Right lung (tissue), 2 donors: ENCODE measurements at regions not wholly inside any gene's neighbourhood (a gene's known extent, or its start where the extent isn't known, plus 50 kb on each side); places are given as distances from the start of the nearest gene placed in this dataset.
"Not testable (repeated sequence)": the region's sequence is repeated elsewhere in the genome, so short reads cannot be mapped to it uniquely, and the experiment has no call there.

Experiments used
- DNase-seq, 2 donors: peaks; one replicate each; pipeline ENCODE4 v3.0.0-alpha.2; 2013

DNA sequence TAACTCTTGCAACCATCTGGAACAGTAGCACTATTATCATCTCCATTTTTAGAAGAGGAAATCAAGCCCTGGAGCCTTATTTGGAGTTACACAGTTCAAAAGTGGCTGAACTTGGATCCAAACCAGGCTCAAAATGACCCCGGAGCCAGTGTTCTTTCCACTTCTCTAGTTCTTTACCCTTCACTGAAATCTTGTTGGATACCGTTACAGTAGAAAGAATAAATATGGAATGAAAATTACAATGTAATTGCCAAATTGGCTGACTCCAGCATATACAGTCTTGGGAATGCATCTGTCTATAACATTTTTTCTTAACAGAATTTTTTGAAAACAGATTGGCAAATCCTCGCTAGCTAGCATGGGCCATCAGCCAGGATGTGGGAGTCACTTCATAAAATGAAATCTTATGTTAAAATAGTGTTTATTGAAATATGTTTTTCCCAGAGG, 261.4 kb downstream of the CTH start:
- DNase-seq, result peak; percentile 65 to 67

DNA sequence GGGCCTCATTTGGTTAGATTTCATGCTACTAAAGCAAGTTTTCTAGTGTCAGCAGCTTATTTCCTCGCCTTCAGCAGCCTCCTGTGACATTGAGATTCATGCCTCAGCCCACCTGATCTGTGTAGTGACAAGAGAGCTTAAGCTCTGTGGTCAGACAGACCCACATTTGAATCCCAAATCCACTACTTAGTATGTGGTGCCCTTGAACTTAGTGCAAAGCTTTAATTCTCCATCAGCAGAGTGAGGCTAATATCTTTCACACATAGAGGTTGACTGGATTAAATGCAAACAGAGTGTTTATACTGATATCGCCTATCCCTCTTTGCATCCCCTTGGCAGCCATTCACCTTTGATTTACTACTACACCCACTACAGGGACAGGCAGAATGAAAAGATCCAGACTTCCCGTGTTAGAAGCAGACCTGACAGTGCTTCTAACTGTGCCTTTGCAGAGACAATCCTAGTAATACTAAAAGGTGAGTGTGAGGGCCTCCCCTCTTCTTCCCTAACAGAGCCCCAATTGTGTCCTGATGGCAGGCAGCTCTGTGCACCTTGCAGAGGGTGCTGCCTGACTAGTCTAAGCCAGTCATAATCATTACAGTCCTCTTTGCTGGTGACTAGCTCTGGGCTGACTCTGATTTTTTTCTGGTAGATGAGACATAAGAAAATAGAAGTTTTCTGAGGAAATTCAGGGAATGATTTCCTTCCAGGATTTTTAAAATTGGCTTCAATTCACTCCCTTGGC, 264.0 kb downstream of the CTH start:
- no peak for DNase-seq

DNA sequence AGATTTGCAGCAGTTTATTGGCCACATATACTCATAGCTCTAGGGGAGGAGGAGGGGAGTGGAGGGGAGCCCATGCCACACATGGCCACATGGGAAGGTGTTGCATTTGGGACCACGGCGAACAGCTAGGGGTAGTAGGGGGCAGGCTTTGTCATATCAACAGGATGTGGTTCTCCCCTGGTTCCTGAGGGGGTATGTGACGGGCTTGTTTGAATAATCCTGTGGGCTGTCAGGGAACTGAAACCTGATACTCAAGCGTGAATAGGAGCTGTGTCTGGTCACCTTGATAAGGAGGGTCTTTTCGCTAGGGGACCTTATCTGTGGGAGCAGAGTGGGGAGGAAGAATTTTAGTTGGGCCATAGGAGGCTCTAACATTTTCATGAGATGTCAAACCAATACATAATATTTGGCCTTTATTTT, 264.7 kb downstream of the CTH start:
- DNase-seq, result no peak

DNA sequence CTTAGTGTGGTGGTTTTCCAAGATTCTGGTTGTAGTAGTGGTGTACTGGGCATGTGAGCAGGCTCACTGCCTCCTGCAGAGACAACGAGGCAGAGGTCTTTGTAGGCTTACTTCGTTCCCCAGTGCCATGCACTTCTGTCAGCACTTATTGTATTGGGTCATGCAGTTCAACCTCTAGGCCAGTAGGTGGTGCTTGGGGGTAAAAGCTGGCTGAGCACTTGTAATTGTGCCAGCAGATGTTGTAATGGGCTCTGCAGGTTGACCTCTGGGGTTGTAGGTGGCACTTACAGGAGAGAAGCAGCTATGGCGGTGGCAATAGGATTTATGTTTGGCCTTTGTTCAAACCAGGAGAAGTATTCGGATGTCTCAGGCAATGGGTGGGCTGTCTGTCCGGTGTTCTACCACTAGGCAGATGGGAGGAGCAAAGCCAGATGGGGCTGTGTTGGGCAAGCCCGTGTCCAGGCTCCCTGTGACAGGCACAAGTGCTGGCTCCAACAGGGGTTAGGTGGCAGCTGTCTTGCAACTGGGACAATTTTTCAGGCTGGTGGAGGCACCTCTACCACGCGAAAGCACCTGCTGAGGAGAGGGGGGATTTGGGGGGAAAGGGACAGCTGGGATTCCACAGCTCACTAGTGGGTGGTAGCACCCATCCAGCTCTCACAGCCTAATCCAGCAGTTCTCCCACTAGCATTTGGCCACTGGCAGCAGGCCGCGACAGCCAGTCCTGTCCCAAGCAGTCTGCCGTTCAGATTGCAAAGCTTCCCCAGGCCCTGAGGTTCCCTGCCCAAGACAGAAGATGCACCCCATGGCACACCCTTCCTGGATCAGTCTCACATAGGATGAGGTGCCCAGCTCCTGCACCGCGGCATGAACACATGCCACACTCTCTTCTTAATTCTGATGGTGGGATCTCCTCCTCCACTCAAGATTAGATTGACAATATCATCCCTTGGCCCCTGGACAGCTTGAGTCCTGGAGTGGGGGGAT, 274.5 kb downstream of the CTH start:
- DNase-seq, result no peak

DNA sequence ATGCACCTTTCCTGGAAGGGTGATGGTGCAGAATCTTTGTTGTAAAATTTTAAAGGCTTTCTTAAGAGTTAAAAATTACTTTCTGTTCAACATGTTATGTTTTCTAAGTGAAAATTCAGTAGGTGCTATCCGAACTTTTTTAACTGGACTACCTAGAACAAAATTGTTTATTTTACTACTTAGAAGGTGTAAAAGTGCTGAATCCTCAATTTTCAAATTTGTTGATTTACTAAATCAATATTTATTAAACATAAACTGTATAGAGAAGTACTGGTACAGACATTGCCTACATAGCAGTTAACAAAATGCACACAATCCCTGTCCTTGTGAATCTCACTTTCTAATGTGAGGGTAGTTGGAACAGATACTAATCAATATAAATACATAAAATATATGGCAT, 277.5 kb downstream of the CTH start:
- no peak for DNase-seq

DNA sequence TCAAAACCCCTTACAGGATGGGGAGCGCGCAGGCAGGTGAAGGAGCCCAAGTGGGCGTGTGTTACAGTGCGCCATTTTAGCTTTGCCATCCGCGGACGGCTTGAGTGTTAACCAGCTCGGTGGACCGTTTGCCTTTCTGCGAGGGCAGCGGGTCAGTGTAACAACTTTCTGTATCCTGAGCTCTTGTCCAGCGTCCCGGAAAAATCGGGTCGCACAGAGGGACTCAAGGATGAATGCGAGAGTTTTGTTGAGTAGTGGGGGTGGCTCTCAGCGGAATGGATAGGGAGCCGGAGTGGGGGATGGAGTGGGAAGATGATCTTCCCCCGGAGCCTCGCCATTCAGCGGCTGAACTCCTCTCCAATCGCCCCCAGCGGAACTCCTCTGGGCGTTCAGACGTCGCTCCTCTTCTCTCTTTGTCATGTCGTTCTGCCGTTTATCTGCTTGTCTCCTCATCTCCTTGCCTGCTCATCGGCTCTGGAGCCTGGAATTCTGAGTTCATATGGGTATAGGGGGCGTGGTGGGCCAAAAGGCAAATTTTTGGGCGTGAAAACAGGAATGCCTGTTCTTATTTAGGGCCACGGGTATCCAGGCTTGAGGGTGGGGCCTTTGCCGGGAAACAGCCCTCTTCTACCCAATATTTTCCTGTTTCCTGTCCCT, 295.4 kb downstream of the CTH start:
- peak in 1 of 2 donors; percentile 14 for DNase-seq

DNA sequence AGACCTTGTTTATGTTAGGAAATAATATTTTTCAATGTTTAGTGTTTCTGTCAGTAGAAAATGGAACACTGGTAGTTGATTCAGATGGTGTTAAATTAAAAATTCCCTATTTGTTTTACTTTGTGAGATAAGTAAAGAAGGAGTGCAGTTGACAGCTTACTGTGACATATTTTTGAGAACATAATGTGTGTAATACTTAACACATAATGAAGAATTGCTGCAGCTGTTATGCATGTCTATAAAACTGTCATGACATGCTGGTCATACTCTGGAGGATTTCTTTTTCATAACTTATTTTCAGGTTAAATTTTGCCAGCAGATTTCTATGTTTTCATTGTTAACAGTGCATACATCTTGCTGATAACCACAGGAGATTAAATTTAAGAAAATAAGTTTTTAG, 296.1 kb downstream of the CTH start:
- DNase-seq, result no peak

DNA sequence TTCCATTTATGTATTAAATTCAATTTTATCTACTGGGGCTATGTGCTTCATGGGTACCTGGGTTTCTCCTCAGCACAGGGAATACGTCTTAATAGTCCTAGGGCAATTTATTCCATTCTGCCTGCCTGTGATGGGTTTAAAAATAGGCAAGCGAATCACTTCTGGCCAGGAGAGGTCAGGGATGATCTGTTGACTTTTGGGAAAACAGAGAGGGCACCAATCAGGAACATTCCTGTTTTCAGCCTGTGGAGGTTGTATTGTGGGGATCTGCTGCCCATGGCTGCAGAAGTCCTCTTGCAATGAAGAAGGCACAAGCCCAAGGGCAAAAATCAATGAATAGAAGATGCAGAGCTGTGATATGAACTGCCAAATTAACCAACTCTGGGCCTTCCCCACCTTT, 303.1 kb downstream of the CTH start:
- no peak for DNase-seq

DNA sequence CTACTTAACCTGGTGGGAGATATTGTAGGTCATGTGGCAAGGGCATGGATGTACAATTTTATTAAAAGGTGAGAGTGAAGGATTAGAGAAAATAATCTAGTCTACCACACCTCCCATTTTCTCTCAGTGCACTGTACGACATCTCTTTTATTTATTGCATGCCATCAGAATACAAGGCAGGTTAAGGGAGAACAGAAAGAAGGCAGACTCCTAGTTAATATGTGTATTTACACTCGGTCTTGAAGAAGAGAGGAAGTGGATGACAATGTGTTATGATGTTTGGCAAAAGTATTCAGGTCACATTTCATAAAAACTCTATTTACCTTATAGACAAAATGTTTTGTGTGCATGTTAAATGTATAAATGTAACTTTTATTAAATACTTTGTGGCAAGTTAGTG, 306.1 kb downstream of the CTH start:
- DNase-seq, result no peak

DNA sequence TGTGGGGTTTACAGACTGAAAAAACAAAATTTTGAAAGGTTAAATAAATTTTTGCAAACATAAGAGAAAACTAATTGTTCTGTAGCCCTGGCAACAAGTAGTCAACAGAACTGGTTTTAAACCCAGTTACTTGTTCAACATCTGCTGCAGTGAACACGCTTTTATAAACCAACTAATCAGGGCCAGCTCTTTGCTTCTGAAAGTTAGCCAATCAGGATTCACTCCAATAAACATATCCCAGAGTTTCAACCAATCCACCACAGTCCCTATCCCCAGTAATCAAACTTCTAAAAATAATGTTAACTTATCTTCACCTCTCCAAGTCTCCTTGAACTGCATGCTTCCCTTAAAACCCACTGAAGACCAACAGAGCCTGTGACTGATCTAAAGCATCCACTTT, 306.6 kb downstream of the CTH start:
- DNase-seq, result no peak

DNA sequence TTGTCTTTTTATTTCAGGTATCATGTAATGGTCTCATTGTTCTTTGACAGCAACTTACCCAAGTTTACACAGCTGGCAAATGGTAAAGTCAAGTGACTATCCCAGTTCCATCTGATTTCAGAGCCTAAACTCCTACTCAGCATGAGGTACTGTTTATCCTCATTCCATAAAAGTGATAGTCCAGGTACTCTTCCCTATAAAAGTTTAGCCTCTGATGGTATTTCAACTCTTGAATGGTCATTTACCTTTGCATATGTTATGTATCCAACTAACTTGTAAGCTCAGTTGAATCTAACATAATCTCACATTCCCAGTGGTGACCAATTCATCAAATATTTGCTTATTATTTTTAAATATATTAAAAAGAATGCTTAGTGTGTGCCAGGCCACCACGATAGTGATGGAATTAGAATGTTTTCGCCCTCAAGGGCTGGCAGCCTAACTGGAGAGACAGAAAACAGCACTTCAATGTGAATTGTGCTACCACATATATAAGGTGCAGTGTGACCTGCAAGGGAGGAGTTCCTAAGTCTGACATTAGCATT, 307.1 kb downstream of the CTH start:
- DNase-seq, result no peak

DNA sequence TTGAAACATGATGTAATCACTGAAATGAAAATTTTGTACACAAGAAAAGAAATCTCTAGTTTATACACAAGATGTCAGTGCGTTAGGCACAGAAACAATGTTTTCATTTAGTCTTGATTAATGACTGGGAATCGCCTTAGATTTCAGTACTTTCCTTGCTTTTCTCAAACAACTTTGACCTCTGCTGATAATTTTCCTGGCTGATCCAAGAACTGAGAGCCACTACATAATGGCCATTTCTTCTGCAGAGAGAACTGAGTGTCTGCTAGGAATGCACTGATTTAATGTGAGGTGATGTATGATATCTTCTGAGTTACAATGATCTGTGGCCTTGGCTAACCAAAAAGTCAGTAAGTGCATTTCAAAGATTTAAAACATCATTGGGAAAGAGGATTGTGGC, 308.1 kb downstream of the CTH start:
- DNase-seq, result peak; percentile 31 to 54

DNA sequence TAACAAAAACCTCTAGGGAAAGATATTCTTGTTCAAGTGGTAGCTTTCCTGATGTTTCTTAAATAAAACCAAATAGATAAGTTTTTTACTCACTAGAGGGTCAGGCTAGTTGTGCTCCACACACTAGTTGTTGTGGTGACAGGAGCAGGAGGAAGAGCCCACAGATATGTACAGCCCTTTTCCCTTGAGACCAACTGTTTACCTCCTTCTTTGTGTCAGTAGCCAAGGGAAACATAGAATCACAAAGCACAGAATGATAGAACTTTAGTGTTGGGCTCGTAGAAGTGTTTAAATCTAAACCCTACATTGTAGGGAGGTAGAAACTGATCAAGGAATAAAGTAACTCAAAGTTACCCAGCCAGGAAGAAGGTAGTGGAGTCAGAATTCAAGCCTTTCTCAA, 309.0 kb downstream of the CTH start:
- DNase-seq, result no peak

DNA sequence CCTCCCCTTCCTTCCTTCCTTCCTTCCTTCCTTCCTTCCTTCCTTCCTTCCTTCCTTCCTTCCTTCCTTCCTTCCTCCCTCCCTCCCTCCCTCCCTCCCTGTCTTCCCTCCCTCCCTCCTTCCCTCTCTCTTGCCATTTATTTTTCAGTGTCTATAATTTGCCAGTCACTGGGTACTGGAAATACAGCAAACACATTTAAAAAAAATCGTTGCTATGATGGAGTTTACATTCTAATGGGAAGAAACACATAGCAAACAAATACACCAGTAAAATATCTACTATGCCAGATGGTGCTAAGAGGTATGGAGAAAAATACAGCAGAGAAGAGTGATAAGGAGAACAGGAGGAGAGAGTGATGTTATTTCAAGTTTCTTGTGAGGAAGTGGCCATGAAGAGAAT, 309.5 kb downstream of the CTH start:
- DNase-seq, result no peak

DNA sequence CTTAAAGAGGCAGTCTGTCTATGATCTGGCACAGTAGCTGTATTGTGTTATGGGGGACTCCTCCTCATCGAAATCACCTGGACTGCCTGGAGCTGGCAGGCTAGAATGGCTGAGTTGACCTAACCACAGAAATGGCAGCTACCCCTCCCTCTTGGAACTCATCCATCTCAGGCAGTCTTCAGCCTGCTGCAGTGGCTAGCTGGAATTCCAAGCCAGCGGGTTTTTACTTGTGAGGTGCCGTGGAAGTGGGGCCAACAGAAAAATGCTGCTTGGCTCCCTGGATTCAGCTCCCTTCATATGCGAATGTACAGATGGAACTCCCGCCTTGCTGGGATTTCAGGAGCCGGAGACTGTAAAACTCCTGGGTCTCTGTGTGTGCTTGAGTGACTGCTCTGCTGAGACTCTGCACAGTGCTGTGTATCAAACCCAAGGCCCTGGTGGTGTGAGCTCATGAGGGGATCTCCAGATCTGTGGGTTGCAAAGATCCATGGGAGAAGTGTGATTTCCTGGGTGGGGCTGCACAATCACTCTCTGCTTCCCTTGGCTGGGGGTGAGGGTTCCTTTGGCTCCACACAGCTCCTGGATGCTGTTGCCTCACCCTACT, 316.9 kb downstream of the CTH start:
- DNase-seq, result no peak

DNA sequence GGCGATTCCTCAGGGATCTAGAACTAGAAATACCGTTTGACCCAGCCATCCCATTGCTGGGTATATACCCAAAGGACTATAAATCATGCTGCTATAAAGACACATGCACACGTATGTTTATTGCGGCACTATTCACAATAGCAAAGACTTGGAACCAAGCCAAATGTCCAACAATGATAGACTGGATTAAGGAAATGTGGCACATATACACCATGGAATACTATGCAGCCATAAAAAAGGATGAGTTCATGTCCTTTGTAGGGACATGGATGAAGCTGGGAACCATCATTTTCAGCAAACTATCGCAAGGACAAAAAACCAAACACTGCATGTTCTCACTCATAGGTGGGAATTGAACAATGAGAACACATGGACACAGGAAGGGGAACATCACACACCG, 311.1 kb downstream of the PTGER3 start:
- not testable (repeated sequence) for DNase-seq

DNA sequence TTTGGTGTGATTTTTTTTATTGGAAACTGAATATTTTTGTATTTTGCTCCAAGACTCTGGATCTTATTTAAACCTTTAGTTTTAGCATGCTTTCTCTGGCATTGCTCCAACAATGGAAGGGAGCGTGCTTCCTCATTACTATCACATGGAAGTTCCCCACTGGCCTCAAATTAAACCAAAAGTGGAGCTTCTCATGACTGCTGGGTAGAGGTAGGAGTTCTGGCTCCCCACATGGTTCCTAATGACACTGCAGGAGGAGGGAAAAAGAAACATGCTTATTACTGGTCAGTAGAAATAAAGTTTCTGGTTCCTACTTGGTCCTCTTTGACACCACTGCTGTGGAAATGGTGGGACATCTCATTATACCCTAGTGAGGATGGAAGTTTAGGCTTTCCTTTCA, 310.5 kb downstream of the PTGER3 start:
- DNase-seq, result no peak

DNA sequence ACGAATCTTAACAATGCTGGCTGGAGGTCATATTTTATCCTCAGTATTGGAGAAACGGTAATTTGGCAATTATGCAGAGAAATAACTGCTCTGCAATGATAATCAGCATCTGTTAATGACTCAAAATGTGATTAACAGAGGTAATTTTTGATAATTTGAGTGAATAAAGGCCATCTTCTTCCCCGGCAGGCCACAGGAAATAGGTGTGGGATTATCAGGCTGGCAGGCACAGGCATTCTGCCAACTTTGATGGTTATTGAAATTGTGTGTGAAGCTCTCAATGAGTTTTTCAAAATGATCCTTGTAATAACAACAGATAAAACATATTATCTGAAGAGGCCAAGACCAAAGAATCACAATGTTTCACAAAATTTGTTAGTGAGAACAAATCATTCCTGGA, 309.0 kb downstream of the PTGER3 start:
- no peak for DNase-seq

DNA sequence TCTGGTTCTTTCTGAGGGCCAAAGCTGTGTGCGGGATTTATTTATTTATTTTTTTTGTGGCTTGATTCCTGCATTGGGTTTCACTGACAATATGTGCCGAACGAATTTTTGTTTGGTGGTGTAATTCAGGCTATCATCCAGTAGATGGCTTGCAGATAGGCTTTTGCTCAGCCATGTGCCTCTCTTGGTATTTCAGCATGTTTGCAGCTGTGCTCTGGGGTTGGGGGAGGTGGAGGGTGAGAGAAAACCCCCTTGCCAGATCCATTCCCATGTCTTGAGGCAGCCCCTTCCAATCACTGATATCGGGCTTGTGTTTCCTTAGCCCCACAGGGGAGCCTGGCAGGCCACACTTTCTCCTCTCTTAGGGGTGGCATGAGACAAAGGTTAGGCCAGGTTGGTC, 302.4 kb downstream of the PTGER3 start:
- DNase-seq, result no peak

DNA sequence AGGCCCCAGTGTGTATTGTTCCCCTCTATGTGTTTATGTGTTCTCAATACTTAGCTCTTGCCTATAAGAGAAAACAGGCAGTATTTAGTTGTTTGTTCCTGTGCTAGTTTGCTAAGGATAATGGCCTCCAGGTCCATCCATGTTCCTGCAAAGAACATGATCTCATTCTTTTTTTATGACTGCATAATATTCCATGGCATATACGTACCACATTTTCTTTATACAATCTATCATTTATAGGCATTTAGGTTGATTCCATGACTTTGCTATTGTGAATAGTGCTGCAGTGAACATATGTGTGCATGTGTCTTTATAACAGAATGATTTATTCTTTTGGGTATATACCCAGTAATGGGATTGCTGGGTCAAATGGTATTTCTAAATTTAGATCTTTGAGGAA, 301.6 kb downstream of the PTGER3 start:
- DNase-seq, result not testable (repeated sequence)

DNA sequence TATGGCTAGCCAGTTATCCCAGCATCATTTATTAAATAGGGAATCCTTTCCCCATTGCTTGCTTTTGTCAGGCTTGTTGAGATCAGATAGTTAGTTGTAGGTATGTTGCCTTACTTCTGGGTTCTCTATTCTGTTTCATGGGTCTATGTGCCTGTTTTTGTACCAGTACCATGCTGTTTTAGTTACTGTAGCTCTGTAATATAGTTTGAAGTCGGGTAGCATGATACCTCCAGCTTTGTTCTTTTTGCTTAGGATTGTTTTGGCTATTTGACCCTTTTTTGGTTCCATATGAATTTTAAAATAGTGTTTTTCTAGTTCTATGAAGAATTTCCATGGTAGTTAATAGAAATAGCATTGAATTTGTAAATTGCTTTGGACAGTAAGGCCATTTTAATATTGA, 300.5 kb downstream of the PTGER3 start:
- not testable (repeated sequence) for DNase-seq
